SK-N-SH treated with all-trans-retinoic acid at 6 μM for 48 hours (cell line): ENCODE measurements at regions not wholly inside any gene's neighbourhood (a gene's known extent, or its start where the extent isn't known, plus 50 kb on each side); places are given as distances from the start of the nearest gene placed in this dataset.

ENCODE experiments used
- ATAC-seq: fragments of 200-7000 bp; cut with Tn5 transposase; 3 replicates; pipeline ENCODE4 v1.9.1; 2020; ENCODE audit warnings: mild to moderate bottlenecking, moderate library complexity
- ARNTL ChIP-seq: fragments of 450-650 bp; formaldehyde crosslinking; IDR thresholded peaks from 2 replicates; pipeline ENCODE4 v1.5.0; 2020; ENCODE audit warnings: low read depth, mild to moderate bottlenecking, moderate library complexity, borderline replicate concordance
- CSDC2 ChIP-seq: fragments of 250-450 bp; sonication (Bioruptor Pico); IDR thresholded peaks from 2 replicates; pipeline ENCODE4 v1.5.0; 2020; ENCODE audit warnings: mild to moderate bottlenecking, moderate library complexity
- CSRNP3 ChIP-seq: fragments of 250-450 bp; sonication (Bioruptor Pico); IDR thresholded peaks from 2 replicates; pipeline ENCODE4 v1.5.1; 2021; ENCODE audit warnings: mild to moderate bottlenecking, moderate library complexity
- ESRRG ChIP-seq: fragments of 250-450 bp; sonication (Bioruptor Pico); IDR thresholded peaks from 2 replicates; pipeline ENCODE4 v1.6.1; 2021; ENCODE audit warnings: mild to moderate bottlenecking
- GLIS3 ChIP-seq: fragments of 250-450 bp; sonication (Bioruptor Pico); IDR thresholded peaks from 2 replicates; pipeline ENCODE4 v1.5.0; 2020; ENCODE audit warnings: mild to moderate bottlenecking, moderate library complexity
- ISL1 ChIP-seq: fragments of 250-450 bp; sonication (Bioruptor Pico); IDR thresholded peaks from 2 replicates; pipeline ENCODE4 v2.1.2; 2022; ENCODE audit warnings: mild to moderate bottlenecking, moderate library complexity
- OSR1 ChIP-seq: fragments of 250-450 bp; sonication (Bioruptor Pico); IDR thresholded peaks from 2 replicates; pipeline ENCODE4 v1.8.0; 2022; ENCODE audit warnings: moderate library complexity, mild to moderate bottlenecking, inconsistent platforms
- PPARA ChIP-seq: fragments of 250-450 bp; sonication (Bioruptor Pico); IDR thresholded peaks from 2 replicates; pipeline ENCODE4 v1.5.0; 2020; ENCODE audit warnings: mild to moderate bottlenecking, borderline replicate concordance
- SNAI2 ChIP-seq: fragments of 250-450 bp; sonication (Bioruptor Pico); IDR thresholded peaks from 2 replicates; pipeline ENCODE4 v1.5.0; 2020; ENCODE audit warnings: mild to moderate bottlenecking, moderate library complexity
- TCF4 ChIP-seq: fragments of 250-450 bp; sonication (Bioruptor Pico); IDR thresholded peaks from 2 replicates; pipeline ENCODE4 v1.8.0; 2021; ENCODE audit warnings: mild to moderate bottlenecking, moderate library complexity, borderline replicate concordance
- TOX ChIP-seq: fragments of 250-450 bp; sonication (Bioruptor Pico); IDR thresholded peaks from 2 replicates; pipeline ENCODE4 v1.8.0; 2021; ENCODE audit warnings: mild to moderate bottlenecking, moderate library complexity, borderline replicate concordance
- ZC3H10 ChIP-seq: fragments of 250-450 bp; sonication (Bioruptor Pico); IDR thresholded peaks from 2 replicates; pipeline ENCODE4 v1.5.1; 2021; ENCODE audit warnings: mild to moderate bottlenecking, moderate library complexity
- ZFP3 ChIP-seq: fragments of 250-450 bp; sonication (Bioruptor Pico); IDR thresholded peaks from 2 replicates; pipeline ENCODE4 v1.5.0; 2020; ENCODE audit warnings: mild to moderate bottlenecking, moderate library complexity
- ZNF565 ChIP-seq: fragments of 450-650 bp; formaldehyde crosslinking; conservative IDR thresholded peaks from 2 replicates; pipeline ENCODE4 v1.5.0; 2020; ENCODE audit warnings: low read depth, mild to moderate bottlenecking, moderate library complexity
- ZNF70 ChIP-seq: fragments of 450-650 bp; formaldehyde crosslinking; IDR thresholded peaks from 2 replicates; pipeline ENCODE4 v1.5.0; 2020; ENCODE audit warnings: mild to moderate bottlenecking, moderate library complexity
- ZNF8 ChIP-seq: fragments of 450-650 bp; formaldehyde crosslinking; IDR thresholded peaks from 2 replicates; pipeline ENCODE4 v1.5.0; 2020; ENCODE audit warnings: mild to moderate bottlenecking, moderate library complexity
- TF ChIP-seq, protein P1 (sequence below): fragments of 250-450 bp; sonication (Bioruptor Pico); IDR thresholded peaks from 2 replicates; pipeline ENCODE4 v1.8.0; 2021; ENCODE audit warnings: low read depth, mild to moderate bottlenecking, moderate library complexity, borderline replicate concordance
- TF ChIP-seq, protein P2 (sequence below): fragments of 250-450 bp; sonication (Bioruptor Pico); IDR thresholded peaks from 2 replicates; pipeline ENCODE4 v1.5.1; 2020; ENCODE audit warnings: low read depth, mild to moderate bottlenecking, moderate library complexity
- TF ChIP-seq, protein P3 (sequence below): fragments of 250-450 bp; sonication (Bioruptor Pico); IDR thresholded peaks from 2 replicates; pipeline ENCODE4 v1.5.0; 2020; ENCODE audit warnings: mild to moderate bottlenecking, moderate library complexity

- TF ChIP-seq SNAI2 (no peak), ZNF70 (CRISPR knock-in tag) (no peak), PPARA (CRISPR knock-in tag) (no peak), ZNF8 (no peak), OSR1 (no peak), ZC3H10 (CRISPR knock-in tag) (no peak), CSRNP3 (no peak)
- TF ChIP-seq, protein P1, sequence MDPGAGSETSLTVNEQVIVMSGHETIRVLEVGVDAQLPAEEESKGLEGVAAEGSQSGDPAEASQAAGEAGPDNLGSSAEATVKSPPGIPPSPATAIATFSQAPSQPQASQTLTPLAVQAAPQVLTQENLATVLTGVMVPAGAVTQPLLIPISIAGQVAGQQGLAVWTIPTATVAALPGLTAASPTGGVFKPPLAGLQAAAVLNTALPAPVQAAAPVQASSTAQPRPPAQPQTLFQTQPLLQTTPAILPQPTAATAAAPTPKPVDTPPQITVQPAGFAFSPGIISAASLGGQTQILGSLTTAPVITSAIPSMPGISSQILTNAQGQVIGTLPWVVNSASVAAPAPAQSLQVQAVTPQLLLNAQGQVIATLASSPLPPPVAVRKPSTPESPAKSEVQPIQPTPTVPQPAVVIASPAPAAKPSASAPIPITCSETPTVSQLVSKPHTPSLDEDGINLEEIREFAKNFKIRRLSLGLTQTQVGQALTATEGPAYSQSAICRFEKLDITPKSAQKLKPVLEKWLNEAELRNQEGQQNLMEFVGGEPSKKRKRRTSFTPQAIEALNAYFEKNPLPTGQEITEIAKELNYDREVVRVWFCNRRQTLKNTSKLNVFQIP (CRISPR knock-in tag) = no peak
- TF ChIP-seq, protein P2, sequence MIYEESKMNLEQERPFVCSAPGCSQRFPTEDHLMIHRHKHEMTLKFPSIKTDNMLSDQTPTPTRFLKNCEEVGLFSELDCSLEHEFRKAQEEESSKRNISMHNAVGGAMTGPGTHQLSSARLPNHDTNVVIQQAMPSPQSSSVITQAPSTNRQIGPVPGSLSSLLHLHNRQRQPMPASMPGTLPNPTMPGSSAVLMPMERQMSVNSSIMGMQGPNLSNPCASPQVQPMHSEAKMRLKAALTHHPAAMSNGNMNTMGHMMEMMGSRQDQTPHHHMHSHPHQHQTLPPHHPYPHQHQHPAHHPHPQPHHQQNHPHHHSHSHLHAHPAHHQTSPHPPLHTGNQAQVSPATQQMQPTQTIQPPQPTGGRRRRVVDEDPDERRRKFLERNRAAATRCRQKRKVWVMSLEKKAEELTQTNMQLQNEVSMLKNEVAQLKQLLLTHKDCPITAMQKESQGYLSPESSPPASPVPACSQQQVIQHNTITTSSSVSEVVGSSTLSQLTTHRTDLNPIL = no peak
- ATAC-seq = no peak
Measured at GRCh38 chr13:30113551-30113950, 193.8 kb downstream of the KATNAL1 start.

DNA sequence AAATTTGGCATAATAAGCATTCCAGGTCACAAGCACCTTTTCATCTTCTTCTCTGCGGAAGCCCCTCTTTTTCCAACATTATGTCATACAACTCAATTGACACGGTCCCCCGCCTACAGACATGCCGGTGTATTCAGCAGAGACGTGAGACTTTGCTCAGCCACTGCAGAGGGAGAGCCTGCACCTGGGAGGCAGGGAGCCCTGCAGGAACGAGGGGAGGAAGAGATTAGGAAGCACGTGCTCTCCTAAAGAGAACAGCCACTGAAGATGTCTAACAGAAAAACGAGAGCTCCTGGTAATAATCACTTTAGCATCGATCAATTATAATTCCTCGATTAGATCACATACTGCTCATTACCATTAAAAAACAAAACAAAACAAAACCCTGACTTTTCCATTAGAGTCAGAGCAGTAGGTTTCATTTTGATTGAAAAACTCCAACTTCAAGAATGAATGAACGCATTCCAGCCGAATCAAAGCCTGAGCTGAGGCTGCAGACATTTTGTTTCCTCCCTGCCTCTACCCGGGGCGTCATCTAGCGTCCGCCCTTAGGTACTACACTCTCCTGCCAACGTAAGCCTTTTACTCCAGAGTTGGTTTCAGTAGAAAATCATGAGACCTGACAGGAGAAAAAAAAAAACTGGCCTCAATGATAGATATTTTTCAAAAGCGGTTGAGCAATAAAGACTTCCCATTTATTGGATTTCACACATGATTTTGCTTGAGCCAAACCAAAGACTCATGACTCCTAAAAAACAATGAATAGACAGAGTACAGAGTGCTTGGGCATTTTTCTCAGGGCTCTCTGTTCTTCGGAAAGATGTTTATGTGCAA is 194.5 kb downstream of the KATNAL1 start:
- ATAC-seq = peak; percentile 82
- TF ChIP-seq ZNF565 (CRISPR knock-in tag) = no peak
- TF ChIP-seq ARNTL (CRISPR knock-in tag) = no peak
- no peak for TF ChIP-seq GLIS3 (CRISPR knock-in tag)
- TF ChIP-seq, all 23 proteins: peak for 0

DNA sequence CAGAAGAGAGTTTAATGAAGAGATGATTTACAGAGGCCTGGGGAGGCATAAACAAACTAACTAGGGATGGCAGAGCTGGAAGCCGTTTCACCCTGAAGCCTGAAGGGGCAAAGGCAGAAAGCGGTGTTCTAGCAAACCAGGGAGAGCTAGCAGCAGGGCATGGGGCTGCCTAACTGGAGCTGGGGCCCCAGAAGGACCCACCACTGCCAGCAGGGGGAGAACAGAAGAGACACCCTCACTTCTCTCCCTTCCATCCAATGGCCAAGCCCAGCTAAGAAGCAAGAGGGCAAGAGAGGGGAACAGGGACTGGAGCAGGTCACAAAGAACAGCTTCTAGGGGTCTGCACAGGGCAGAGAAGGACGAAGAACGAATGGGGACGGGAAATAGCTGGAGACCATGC is 195.5 kb downstream of the KATNAL1 start:
- ATAC-seq = peak; percentile 8; the same call in 2 of the 3 replicates
- TF ChIP-seq ESRRG (no peak), ISL1 (CRISPR knock-in tag) (no peak), ZFP3 (CRISPR knock-in tag) (no peak), SNAI2 (no peak), OSR1 (no peak), GLIS3 (CRISPR knock-in tag) (no peak), TCF4 (CRISPR knock-in tag) (no peak), TOX (CRISPR knock-in tag) (no peak), ZNF8 (no peak), ZNF70 (CRISPR knock-in tag) (no peak), CSRNP3 (no peak), CSDC2 (CRISPR knock-in tag) (no peak), ARNTL (CRISPR knock-in tag) (no peak)
- TF ChIP-seq, protein P2 = no peak
- TF ChIP-seq, protein P3, sequence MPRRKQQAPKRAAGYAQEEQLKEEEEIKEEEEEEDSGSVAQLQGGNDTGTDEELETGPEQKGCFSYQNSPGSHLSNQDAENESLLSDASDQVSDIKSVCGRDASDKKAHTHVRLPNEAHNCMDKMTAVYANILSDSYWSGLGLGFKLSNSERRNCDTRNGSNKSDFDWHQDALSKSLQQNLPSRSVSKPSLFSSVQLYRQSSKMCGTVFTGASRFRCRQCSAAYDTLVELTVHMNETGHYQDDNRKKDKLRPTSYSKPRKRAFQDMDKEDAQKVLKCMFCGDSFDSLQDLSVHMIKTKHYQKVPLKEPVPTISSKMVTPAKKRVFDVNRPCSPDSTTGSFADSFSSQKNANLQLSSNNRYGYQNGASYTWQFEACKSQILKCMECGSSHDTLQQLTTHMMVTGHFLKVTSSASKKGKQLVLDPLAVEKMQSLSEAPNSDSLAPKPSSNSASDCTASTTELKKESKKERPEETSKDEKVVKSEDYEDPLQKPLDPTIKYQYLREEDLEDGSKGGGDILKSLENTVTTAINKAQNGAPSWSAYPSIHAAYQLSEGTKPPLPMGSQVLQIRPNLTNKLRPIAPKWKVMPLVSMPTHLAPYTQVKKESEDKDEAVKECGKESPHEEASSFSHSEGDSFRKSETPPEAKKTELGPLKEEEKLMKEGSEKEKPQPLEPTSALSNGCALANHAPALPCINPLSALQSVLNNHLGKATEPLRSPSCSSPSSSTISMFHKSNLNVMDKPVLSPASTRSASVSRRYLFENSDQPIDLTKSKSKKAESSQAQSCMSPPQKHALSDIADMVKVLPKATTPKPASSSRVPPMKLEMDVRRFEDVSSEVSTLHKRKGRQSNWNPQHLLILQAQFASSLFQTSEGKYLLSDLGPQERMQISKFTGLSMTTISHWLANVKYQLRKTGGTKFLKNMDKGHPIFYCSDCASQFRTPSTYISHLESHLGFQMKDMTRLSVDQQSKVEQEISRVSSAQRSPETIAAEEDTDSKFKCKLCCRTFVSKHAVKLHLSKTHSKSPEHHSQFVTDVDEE (CRISPR knock-in tag) = no peak
- TF ChIP-seq, protein P1 (CRISPR knock-in tag) = no peak
- TF ChIP-seq, all 23 proteins: peak for 0
